HG03175 (cell line): ENCODE measurements at regions not wholly inside any gene's neighbourhood (a gene's known extent, or its start where the extent isn't known, plus 50 kb on each side); places are given as distances from the start of the nearest gene placed in this dataset.
"Not testable (repeated sequence)": the region's sequence is repeated elsewhere in the genome, so short reads cannot be mapped to it uniquely, and the experiment has no call there.

ENCODE experiments used
- ATAC-seq: cut with Tn5 transposase; IDR thresholded peaks from one replicate; pipeline ENCODE4 v1.9.1; 2021; ENCODE audit warnings: mild to moderate bottlenecking, moderate library complexity; ENCODE audit not compliant: unreplicated experiment

GRCh38 chr20:53776858-53777257, 183.2 kb upstream of the ZNF217 start:
- ATAC-seq, result no peak

- no peak for ATAC-seq
Observed at GRCh38 chr20:53774461-53775203, 181.0 kb upstream of the ZNF217 start.

- ATAC-seq, result no peak
Observed at GRCh38 chr20:53773792-53774401, 180.3 kb upstream of the ZNF217 start.

- not testable (repeated sequence) for ATAC-seq
Observed at GRCh38 chr20:53773066-53773791, 179.6 kb upstream of the ZNF217 start.

- ATAC-seq, result no peak
Observed at GRCh38 chr20:53769041-53769440, 175.4 kb upstream of the ZNF217 start.

DNA sequence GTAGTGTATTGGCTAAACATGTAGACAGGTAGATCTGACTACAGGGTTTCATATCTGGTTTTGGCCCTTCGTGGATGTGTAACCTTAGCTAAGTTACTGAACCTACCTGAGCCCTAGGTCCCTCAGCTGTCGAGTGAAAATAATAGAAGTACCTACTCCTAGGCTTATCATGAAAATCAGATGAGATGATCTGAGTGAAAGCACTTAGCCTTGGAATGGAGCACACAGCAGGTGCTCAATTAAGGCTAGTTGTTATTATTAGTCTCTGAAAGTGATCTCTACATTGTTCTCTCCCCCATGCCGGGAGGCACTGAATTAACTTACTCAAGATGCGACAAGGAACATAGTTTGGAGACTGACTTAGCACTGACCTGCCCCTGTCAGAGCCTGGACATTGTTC, 174.7 kb upstream of the ZNF217 start:
- ATAC-seq, result no peak

- ATAC-seq, result peak; percentile 55
Observed at GRCh38 chr20:53767206-53767930, 173.7 kb upstream of the ZNF217 start.

GRCh38 chr20:53764415-53764800, 170.8 kb upstream of the ZNF217 start:
- ATAC-seq, result no peak

- ATAC-seq, result no peak
Observed at GRCh38 chr20:53763707-53764414, 170.2 kb upstream of the ZNF217 start.

- not testable (repeated sequence) for ATAC-seq
Observed at GRCh38 chr20:53762423-53762798, 168.8 kb upstream of the ZNF217 start.

DNA sequence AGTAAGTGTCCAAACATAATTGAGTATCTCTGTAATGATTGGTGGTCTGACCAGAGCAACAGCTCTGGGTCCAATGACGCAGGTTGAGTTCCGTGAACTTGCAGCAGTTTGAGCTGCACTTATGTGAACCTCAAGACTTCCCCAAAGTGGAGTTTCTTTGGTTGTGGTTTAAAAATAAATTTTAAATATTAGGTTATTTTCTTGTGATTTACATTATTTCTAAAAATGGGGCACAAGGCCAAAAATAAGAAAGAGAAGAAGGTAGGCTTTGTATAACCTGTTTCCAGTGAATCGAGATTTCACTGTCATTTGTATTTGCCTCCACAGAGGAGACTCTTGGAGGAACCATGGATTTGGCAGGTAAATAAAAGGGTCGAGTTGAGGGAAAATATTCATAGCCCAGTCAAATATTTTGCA, 166.4 kb upstream of the ZNF217 start:
- peak; percentile 65 for ATAC-seq

DNA sequence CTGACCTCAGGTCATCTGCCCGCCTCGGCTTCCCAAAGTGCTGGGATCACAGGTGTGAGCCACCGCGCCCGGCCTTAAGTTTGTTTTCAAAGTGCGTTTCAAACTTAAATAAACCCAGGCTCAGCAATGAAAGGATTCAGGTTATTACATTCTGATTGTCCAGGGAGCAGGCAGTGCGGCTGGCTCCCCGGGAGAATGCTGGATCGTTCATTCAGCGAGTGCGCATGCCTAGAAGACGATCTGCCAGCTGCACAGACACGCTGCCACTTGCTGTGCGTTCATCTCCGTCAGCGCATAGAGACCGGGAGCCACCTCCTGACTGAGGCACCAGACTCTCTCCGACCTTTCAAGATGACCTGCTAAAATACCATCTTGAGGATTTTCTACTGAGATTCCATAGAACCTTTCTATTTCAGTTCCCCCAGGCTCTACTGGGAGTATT, 163.9 kb upstream of the ZNF217 start:
- no peak for ATAC-seq

- no peak for ATAC-seq
Observed at GRCh38 chr20:53755733-53756531, 162.3 kb upstream of the ZNF217 start.

- ATAC-seq, result no peak
Observed at GRCh38 chr20:53753880-53754459, 160.3 kb upstream of the ZNF217 start.

DNA sequence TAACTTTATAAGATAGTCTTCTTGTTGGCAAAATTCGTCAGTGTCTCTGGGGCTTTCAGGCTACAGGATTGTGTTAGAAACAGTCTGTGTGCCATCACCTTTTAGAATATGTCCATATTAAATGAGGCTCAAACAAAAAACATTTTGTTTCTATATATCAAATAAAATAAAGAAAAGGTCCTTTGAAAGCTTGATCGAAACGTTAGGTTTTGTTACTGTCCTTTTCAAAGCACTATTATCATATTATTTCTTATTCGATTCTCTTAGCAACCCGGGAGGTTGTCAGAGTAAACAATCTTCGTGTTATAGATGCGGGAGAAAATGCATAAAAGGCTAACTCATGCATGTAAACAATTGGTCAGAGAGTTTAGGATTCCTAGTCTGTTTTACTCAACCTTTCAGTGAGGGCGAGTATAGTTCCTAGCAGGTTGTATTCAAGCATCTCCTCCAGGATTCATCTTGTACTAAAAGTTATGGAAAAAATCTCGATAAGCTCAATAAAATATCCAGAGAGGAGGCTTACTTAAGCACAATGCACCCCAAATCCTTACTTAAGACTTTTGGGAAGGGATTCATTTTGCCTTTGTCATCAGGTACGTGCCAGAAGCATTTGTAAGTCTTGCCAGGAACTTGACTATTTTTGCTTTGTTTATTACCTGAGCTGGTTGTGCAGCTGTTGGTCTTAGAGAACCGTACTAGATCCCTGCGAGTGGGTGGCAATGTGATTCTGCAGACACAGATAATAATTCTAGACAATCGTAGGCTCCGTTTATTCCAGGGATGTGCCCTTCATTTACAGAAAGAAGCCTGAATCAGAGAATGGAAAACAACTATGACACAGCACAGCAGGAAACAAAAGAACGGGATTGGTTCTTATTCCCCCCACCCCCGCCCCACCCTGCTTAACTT, 159.6 kb upstream of the ZNF217 start:
- ATAC-seq, result no peak

DNA sequence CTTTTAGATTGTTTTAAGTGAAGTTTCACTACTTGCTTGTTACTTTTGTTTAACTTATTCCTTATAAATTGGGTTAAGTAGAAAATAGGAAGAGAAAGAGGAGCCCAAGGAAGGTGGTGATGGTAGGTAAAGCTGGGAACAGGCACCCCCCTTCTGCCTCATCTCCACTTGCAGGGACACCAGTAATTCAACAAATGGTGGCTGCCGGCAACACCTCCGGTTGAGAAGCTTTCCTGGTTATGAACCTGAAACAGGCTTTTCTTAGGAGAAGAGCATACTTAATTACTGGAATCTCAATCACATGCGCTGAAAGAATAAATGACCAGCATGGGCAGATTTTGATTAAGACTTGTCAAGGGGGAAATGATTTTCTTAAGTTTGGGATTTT, 158.9 kb upstream of the ZNF217 start:
- ATAC-seq, result no peak

- ATAC-seq, result no peak
Observed at GRCh38 chr20:53751620-53752318, 158.1 kb upstream of the ZNF217 start.
